ENCODE measurements at regions not wholly inside any gene's neighbourhood (a gene's known extent, or its start where the extent isn't known, plus 50 kb on each side); places are given as distances from the start of the nearest gene placed in this dataset.

DNA sequence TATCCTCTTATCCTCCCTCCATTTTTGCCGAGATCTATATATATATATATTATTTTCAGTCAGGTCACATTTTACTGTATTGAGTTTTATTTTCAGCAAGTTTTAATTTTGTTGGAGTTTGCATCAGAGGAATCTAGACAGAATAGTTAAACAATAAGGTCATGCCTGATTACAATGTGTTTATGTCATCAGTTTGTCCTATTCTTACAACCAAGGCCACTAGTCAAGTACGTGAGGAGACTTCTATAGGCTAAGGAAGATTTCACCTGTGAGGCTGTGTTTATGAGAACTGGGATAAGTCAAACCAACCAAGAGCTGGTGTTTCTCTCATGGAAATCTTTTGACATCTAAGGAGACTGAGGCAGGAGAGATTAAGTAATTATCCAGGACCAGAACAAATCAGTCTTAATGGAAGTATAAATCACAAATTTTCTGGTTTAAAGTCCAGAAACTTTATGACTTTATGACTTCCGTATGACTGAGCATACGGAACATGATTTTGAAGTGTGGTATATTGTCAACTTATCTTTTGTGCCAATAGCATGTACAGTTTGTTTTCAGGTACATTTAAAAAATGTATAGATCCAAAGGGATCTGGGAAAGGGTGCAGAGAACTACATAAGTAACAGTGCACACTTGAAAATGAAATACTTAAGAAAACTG is 100.0 kb upstream of the DTNA start:
- Histone ChIP-seq H3K4me2 (ENCODE audit: low read depth, low read length, poor library complexity, severe bottlenecking) (no peak overlapping the region), H2AFZ (ENCODE audit: low read length) (no peak overlapping the region), H4K20me1 (ENCODE audit: insufficient read depth, low read depth, low read length) (no peaks in the 10 kb centered on the region), H3K9me2 (replicated peaks; ENCODE audit: insufficient read depth, low read length) (no peaks in the 10 kb centered on the region), H3K27me3 (ENCODE audit: low read length) (no peaks in the 10 kb centered on the region), H3K79me2 (ENCODE audit: low read length) (no peaks in the 10 kb centered on the region), H3K9ac (ENCODE audit: low read length) (no peak overlapping the region), H3K4me1 (ENCODE audit: low read length) (no peaks in the 10 kb centered on the region), H3K9me3 (ENCODE audit: low read length) (no peaks in the 10 kb centered on the region), H3K36me3 (ENCODE audit: insufficient read depth, low read length) (no peaks in the 10 kb centered on the region), H3K4me3 (ENCODE audit: low read length) (no peak overlapping the region), H3K27ac (ENCODE audit: low read length) (no peak overlapping the region)
- no peak for DNase-seq

DNA sequence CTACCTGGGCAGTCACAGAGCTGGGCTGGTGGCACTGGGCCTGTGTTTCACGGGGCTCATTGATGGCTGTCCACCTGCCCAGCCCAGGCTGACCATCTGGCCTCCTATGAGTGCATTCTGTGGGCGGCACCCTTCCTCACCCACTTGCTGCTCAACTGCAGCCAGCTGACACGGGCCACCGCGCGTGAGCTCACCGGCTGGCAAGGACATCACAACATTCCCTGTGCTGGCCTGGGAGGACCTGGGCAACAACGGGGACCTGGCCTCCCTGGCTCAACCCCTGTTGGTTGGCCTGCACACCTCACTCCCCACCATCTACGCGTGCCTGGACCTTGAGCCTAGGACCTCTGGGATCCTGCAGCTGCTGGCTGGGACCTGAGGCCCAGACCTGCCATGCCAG is 98.2 kb upstream of the DTNA start:
- H3K9ac ChIP-seq (ENCODE audit: low read length): no peak overlapping the region

GRCh38 chr18:34620258-34620861 is 89.7 kb upstream of the DTNA start:
- DNase-seq: no peak
- no peaks in the 10 kb centered on the region for H3K4me1 ChIP-seq (ENCODE audit: low read length)
- H3K9me2 ChIP-seq (replicated peaks; ENCODE audit: insufficient read depth, low read length): no peaks in the 10 kb centered on the region
- no peak overlapping the region for H3K9ac ChIP-seq (ENCODE audit: low read length)
- no peaks in the 10 kb centered on the region for H3K79me2 ChIP-seq (ENCODE audit: low read length)
- H4K20me1 ChIP-seq (ENCODE audit: insufficient read depth, low read depth, low read length): no peaks in the 10 kb centered on the region
- no peak overlapping the region for H3K27ac ChIP-seq (ENCODE audit: low read length)
- H2AFZ ChIP-seq (ENCODE audit: low read length): no peak overlapping the region
- H3K9me3 ChIP-seq (ENCODE audit: low read length): peaks cover 3% of the 10 kb centered on the region
- no peak overlapping the region for H3K4me2 ChIP-seq (ENCODE audit: low read depth, low read length, poor library complexity, severe bottlenecking)
- no peak overlapping the region for H3K4me3 ChIP-seq (ENCODE audit: low read length)
- no peaks in the 10 kb centered on the region for H3K27me3 ChIP-seq (ENCODE audit: low read length)
- no peaks in the 10 kb centered on the region for H3K36me3 ChIP-seq (ENCODE audit: insufficient read depth, low read length)

More for the DNA sequence above, 98.2 kb upstream of the DTNA start:
- no peak for DNase-seq
- no peaks in the 10 kb centered on the region for H3K9me2 ChIP-seq (replicated peaks; ENCODE audit: insufficient read depth, low read length)
- no peak overlapping the region for H3K4me2 ChIP-seq (ENCODE audit: low read depth, low read length, poor library complexity, severe bottlenecking)
- H3K36me3 ChIP-seq (ENCODE audit: insufficient read depth, low read length): no peaks in the 10 kb centered on the region
- H3K27ac ChIP-seq (ENCODE audit: low read length): no peak overlapping the region
- no peaks in the 10 kb centered on the region for H3K27me3 ChIP-seq (ENCODE audit: low read length)
- no peak overlapping the region for H2AFZ ChIP-seq (ENCODE audit: low read length)
- H3K9me3 ChIP-seq (ENCODE audit: low read length): no peaks in the 10 kb centered on the region
- no peaks in the 10 kb centered on the region for H3K4me1 ChIP-seq (ENCODE audit: low read length)
- H3K4me3 ChIP-seq (ENCODE audit: low read length): no peak overlapping the region
- no peaks in the 10 kb centered on the region for H4K20me1 ChIP-seq (ENCODE audit: insufficient read depth, low read depth, low read length)
- no peaks in the 10 kb centered on the region for H3K79me2 ChIP-seq (ENCODE audit: low read length)

DNA sequence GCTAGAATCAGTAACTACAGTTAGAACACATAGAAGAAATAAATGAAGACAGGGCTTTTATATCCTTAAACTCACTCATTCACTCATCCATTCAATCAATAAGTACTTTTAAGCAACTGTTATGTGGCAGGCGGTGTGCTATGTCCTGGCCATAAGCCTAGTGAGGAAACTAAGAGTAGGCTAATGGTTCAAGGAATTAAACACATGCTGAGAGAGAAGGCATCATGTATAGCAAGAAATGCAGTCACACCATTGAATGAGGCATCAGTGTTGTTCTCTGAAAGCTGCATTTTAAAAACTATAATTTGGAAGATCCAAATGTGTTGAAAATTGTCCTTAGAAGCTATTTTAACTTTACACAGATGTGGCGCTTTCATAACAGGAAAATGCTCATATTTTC is 86.5 kb upstream of the DTNA start:
- no peak overlapping the region for H3K9ac ChIP-seq (ENCODE audit: low read length)
- H3K4me2 ChIP-seq (ENCODE audit: low read depth, low read length, poor library complexity, severe bottlenecking): no peak overlapping the region
- no peak overlapping the region for H3K27ac ChIP-seq (ENCODE audit: low read length)
- H3K9me3 ChIP-seq (ENCODE audit: low read length): peaks cover 3% of the 10 kb centered on the region
- H2AFZ ChIP-seq (ENCODE audit: low read length): no peak overlapping the region
- H4K20me1 ChIP-seq (ENCODE audit: insufficient read depth, low read depth, low read length): no peaks in the 10 kb centered on the region
- no peaks in the 10 kb centered on the region for H3K9me2 ChIP-seq (replicated peaks; ENCODE audit: insufficient read depth, low read length)
- no peaks in the 10 kb centered on the region for H3K27me3 ChIP-seq (ENCODE audit: low read length)
- H3K79me2 ChIP-seq (ENCODE audit: low read length): no peaks in the 10 kb centered on the region
- H3K4me1 ChIP-seq (ENCODE audit: low read length): no peaks in the 10 kb centered on the region
- H3K36me3 ChIP-seq (ENCODE audit: insufficient read depth, low read length): no peaks in the 10 kb centered on the region
- no peak for DNase-seq
- no peak overlapping the region for H3K4me3 ChIP-seq (ENCODE audit: low read length)

- DNase-seq: no peak
- H3K4me3 ChIP-seq (ENCODE audit: low read length): no peak overlapping the region
- no peak overlapping the region for H3K4me2 ChIP-seq (ENCODE audit: low read depth, low read length, poor library complexity, severe bottlenecking)
- no peaks in the 10 kb centered on the region for H3K4me1 ChIP-seq (ENCODE audit: low read length)
- no peak overlapping the region for H3K9ac ChIP-seq (ENCODE audit: low read length)
- peaks cover 3% of the 10 kb centered on the region for H3K9me3 ChIP-seq (ENCODE audit: low read length)
- H4K20me1 ChIP-seq (ENCODE audit: insufficient read depth, low read depth, low read length): no peaks in the 10 kb centered on the region
- H3K9me2 ChIP-seq (replicated peaks; ENCODE audit: insufficient read depth, low read length): no peaks in the 10 kb centered on the region
- no peak overlapping the region for H3K27ac ChIP-seq (ENCODE audit: low read length)
- no peaks in the 10 kb centered on the region for H3K27me3 ChIP-seq (ENCODE audit: low read length)
- no peak overlapping the region for H2AFZ ChIP-seq (ENCODE audit: low read length)
- no peaks in the 10 kb centered on the region for H3K36me3 ChIP-seq (ENCODE audit: insufficient read depth, low read length)
- H3K79me2 ChIP-seq (ENCODE audit: low read length): no peaks in the 10 kb centered on the region
These were observed 85.5 kb upstream of the DTNA start for GRCh38 chr18:34624551-34624950.

DNA sequence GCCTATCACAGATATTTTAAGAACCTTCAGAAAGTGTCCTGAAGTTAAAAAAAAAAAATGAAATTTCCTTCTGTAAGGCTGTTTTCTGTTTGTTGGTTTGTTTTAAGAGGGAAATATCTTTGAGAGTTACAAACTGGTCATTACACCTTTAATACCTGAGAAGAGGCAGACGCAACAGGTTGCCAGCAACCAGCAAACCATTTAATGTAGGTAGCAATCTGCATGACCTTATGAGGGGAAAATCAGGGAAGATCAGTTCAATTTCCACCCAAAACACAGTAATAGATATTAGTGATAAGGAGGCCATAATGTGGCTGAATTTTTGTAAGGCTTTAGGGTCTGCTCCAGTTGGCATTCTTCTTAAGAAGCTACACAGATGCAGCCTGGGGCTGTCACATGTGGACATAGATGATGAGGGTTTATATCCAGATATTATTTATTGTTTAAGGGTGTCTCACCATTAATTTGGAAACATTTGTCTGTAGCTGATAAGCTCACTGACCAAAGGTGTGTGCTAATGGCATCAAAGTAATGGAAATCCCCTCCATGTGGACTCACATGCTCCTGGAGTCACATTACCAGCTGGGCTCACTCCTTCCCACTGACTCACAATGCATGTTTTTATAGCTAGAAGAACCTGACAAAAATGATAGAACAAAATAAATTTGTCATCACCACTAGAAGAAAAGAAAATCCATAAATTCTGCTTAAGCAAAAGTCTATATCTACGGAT is 83.5 kb upstream of the DTNA start:
- Histone ChIP-seq H3K9ac (ENCODE audit: low read length) (no peak overlapping the region), H3K27ac (ENCODE audit: low read length) (no peak overlapping the region), H4K20me1 (ENCODE audit: insufficient read depth, low read depth, low read length) (no peaks in the 10 kb centered on the region), H3K4me3 (ENCODE audit: low read length) (no peak overlapping the region), H3K27me3 (ENCODE audit: low read length) (no peaks in the 10 kb centered on the region), H3K9me3 (ENCODE audit: low read length) (no peaks in the 10 kb centered on the region), H2AFZ (ENCODE audit: low read length) (no peak overlapping the region), H3K79me2 (ENCODE audit: low read length) (no peaks in the 10 kb centered on the region), H3K4me1 (ENCODE audit: low read length) (no peaks in the 10 kb centered on the region), H3K36me3 (ENCODE audit: insufficient read depth, low read length) (no peaks in the 10 kb centered on the region), H3K4me2 (ENCODE audit: low read depth, low read length, poor library complexity, severe bottlenecking) (no peak overlapping the region), H3K9me2 (replicated peaks; ENCODE audit: insufficient read depth, low read length) (no peaks in the 10 kb centered on the region)
- no peak for DNase-seq

DNA sequence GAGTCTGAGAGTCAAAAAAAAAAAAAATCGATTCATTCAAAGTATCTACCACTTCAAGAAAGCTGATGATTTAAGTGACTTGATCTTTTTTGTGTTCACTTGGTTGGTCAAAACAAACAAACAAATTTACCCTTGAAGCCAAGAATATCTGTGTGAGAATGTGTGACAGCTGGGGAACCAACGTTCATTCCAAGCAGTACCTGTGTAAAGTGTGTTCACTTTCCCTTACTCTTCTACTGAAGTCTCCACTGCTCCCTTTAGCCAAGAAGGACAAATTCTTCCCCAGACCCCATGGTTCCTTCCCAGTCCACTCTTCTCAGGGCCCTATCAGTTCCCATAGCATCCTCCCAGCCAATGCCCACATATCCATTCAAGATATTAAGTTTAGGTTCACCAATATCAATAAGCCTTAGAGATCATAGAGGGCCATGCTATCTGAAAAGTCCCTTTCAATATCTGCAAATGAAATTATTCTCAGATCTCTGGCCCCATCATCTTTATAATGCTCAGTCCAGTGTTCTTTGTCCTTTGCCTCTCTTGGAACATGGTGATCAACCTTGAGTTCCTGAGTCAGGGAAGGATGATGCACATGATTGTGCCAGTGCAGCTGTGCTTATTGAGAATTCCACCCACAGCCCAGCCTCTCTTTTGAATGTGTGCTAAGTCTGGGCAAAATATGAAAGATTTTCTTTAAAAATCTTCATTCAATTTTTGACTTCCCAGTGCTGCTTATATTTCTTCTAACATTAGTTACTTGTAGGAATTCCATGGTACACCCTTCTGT is 82.8 kb upstream of the DTNA start:
- no peak for DNase-seq
- no peak overlapping the region for H3K27ac ChIP-seq (ENCODE audit: low read length)
- H2AFZ ChIP-seq (ENCODE audit: low read length): no peak overlapping the region
- H3K4me3 ChIP-seq (ENCODE audit: low read length): no peak overlapping the region
- no peaks in the 10 kb centered on the region for H3K9me2 ChIP-seq (replicated peaks; ENCODE audit: insufficient read depth, low read length)
- H3K79me2 ChIP-seq (ENCODE audit: low read length): no peaks in the 10 kb centered on the region
- no peaks in the 10 kb centered on the region for H3K4me1 ChIP-seq (ENCODE audit: low read length)
- H3K36me3 ChIP-seq (ENCODE audit: insufficient read depth, low read length): no peaks in the 10 kb centered on the region
- no peak overlapping the region for H3K9ac ChIP-seq (ENCODE audit: low read length)
- H3K9me3 ChIP-seq (ENCODE audit: low read length): no peaks in the 10 kb centered on the region
- H3K4me2 ChIP-seq (ENCODE audit: low read depth, low read length, poor library complexity, severe bottlenecking): no peak overlapping the region
- H3K27me3 ChIP-seq (ENCODE audit: low read length): no peaks in the 10 kb centered on the region
- H4K20me1 ChIP-seq (ENCODE audit: insufficient read depth, low read depth, low read length): no peaks in the 10 kb centered on the region

Data from Karpas-422 (cell line).